Skeletal muscle satellite cell (primary cell): ENCODE measurements at regions not wholly inside any gene's neighbourhood (a gene's known extent, or its start where the extent isn't known, plus 50 kb on each side); places are given as distances from the start of the nearest gene placed in this dataset.

Experiments used
- H3K27me3 ChIP-seq: 2 replicates; pipeline ENCODE4 v1.7.0; 2013; ENCODE audit warnings: low read length; ENCODE audit not compliant: control insufficient read depth, insufficient read depth
- H3K36me3 ChIP-seq: 2 replicates; pipeline ENCODE4 v1.7.0; 2013; ENCODE audit warnings: mild to moderate bottlenecking, control low read depth, low read length; ENCODE audit not compliant: insufficient read depth
- H3K4me1 ChIP-seq: 2 replicates; pipeline ENCODE4 v1.7.0; 2013; ENCODE audit warnings: low read length; ENCODE audit not compliant: control insufficient read depth, insufficient read depth
- H3K4me2 ChIP-seq: 2 replicates; pipeline ENCODE4 v1.7.0; 2013; ENCODE audit warnings: mild to moderate bottlenecking, low read length
- H3K4me3 ChIP-seq: 2 replicates; pipeline ENCODE4 v1.7.0; 2013; ENCODE audit warnings: low read length
- H3K9ac ChIP-seq: 2 replicates; pipeline ENCODE4 v1.7.0; 2013; ENCODE audit warnings: mild to moderate bottlenecking, low read depth, low read length, moderate library complexity
- H3K9me3 ChIP-seq: replicated peaks from 2 replicates; pipeline ENCODE4 v1.7.0; 2013; ENCODE audit warnings: mild to moderate bottlenecking, control low read depth, low read length

- Histone ChIP-seq H3K4me3 (no peak overlapping the region), H3K36me3 (no peaks in the 10 kb centered on the region), H3K4me1 (peaks cover 5% of the 10 kb centered on the region), H3K4me2 (no peak overlapping the region), H3K9me3 (no peaks in the 10 kb centered on the region), H3K9ac (no peak overlapping the region), H3K27me3 (no peaks in the 10 kb centered on the region)
Measured at GRCh38 chr1:103247517-103247916, 139.2 kb upstream of the COL11A1 start.

- Histone ChIP-seq H3K36me3 (no peaks in the 10 kb centered on the region), H3K4me3 (no peak overlapping the region), H3K9ac (no peak overlapping the region), H3K9me3 (no peaks in the 10 kb centered on the region), H3K4me2 (no peak overlapping the region), H3K4me1 (no peaks in the 10 kb centered on the region), H3K27me3 (no peaks in the 10 kb centered on the region)
Measured at GRCh38 chr1:103243481-103243880, 135.2 kb upstream of the COL11A1 start.

- H3K4me3 ChIP-seq: no peak overlapping the region
- no peak overlapping the region for H3K4me2 ChIP-seq
- H3K36me3 ChIP-seq: no peaks in the 10 kb centered on the region
- no peaks in the 10 kb centered on the region for H3K27me3 ChIP-seq
- H3K4me1 ChIP-seq: no peaks in the 10 kb centered on the region
- no peaks in the 10 kb centered on the region for H3K9me3 ChIP-seq
- no peak overlapping the region for H3K9ac ChIP-seq
Measured at GRCh38 chr1:103239034-103239433, 130.7 kb upstream of the COL11A1 start.

GRCh38 chr1:103230061-103230460 is 121.7 kb upstream of the COL11A1 start:
- Histone ChIP-seq H3K4me3 (no peak overlapping the region), H3K9ac (no peak overlapping the region), H3K4me1 (no peaks in the 10 kb centered on the region), H3K27me3 (no peaks in the 10 kb centered on the region), H3K4me2 (no peak overlapping the region), H3K36me3 (no peaks in the 10 kb centered on the region), H3K9me3 (no peaks in the 10 kb centered on the region)

- no peak overlapping the region for H3K4me3 ChIP-seq
- no peaks in the 10 kb centered on the region for H3K9me3 ChIP-seq
- H3K36me3 ChIP-seq: no peaks in the 10 kb centered on the region
- H3K27me3 ChIP-seq: no peaks in the 10 kb centered on the region
- H3K9ac ChIP-seq: no peak overlapping the region
- H3K4me1 ChIP-seq: peaks cover 8% of the 10 kb centered on the region
- H3K4me2 ChIP-seq: no peak overlapping the region
Measured at GRCh38 chr1:103220631-103221041, 112.3 kb upstream of the COL11A1 start.

- no peaks in the 10 kb centered on the region for H3K9me3 ChIP-seq
Measured at GRCh38 chr1:103218821-103219220, 110.5 kb upstream of the COL11A1 start.

GRCh38 chr1:103218369-103218768 is 110.0 kb upstream of the COL11A1 start:
- Histone ChIP-seq H3K27me3 (no peaks in the 10 kb centered on the region), H3K9ac (no peak overlapping the region), H3K9me3 (no peaks in the 10 kb centered on the region), H3K4me3 (no peak overlapping the region), H3K36me3 (no peaks in the 10 kb centered on the region), H3K4me2 (no peak overlapping the region), H3K4me1 (peaks cover 8% of the 10 kb centered on the region)

More at GRCh38 chr1:103218821-103219220, 110.5 kb upstream of the COL11A1 start:
- Histone ChIP-seq H3K27me3 (no peaks in the 10 kb centered on the region), H3K4me3 (no peak overlapping the region), H3K36me3 (no peaks in the 10 kb centered on the region), H3K4me1 (peaks cover 8% of the 10 kb centered on the region), H3K9ac (no peak overlapping the region), H3K4me2 (no peak overlapping the region)

- Histone ChIP-seq H3K27me3 (no peaks in the 10 kb centered on the region), H3K9ac (no peak overlapping the region), H3K36me3 (no peaks in the 10 kb centered on the region), H3K4me1 (no peaks in the 10 kb centered on the region), H3K4me2 (no peak overlapping the region), H3K4me3 (no peak overlapping the region), H3K9me3 (no peaks in the 10 kb centered on the region)
Measured at GRCh38 chr1:103211073-103211472, 102.8 kb upstream of the COL11A1 start.

GRCh38 chr1:103208844-103209243 is 100.5 kb upstream of the COL11A1 start:
- Histone ChIP-seq H3K9ac (no peak overlapping the region), H3K4me3 (no peak overlapping the region), H3K4me1 (no peaks in the 10 kb centered on the region), H3K4me2 (no peak overlapping the region), H3K36me3 (no peaks in the 10 kb centered on the region), H3K27me3 (no peaks in the 10 kb centered on the region), H3K9me3 (no peaks in the 10 kb centered on the region)

GRCh38 chr1:103199001-103199400 is 90.7 kb upstream of the COL11A1 start:
- no peak overlapping the region for H3K4me3 ChIP-seq
- no peaks in the 10 kb centered on the region for H3K9me3 ChIP-seq
- H3K27me3 ChIP-seq: no peaks in the 10 kb centered on the region
- H3K9ac ChIP-seq: no peak overlapping the region
- no peaks in the 10 kb centered on the region for H3K36me3 ChIP-seq
- H3K4me1 ChIP-seq: peaks cover 4% of the 10 kb centered on the region
- no peak overlapping the region for H3K4me2 ChIP-seq

- Histone ChIP-seq H3K27me3 (no peaks in the 10 kb centered on the region), H3K9ac (no peak overlapping the region), H3K36me3 (no peaks in the 10 kb centered on the region)
Measured at GRCh38 chr1:103198076-103198475, 89.8 kb upstream of the COL11A1 start.

GRCh38 chr1:103197216-103197615 is 88.9 kb upstream of the COL11A1 start:
- Histone ChIP-seq H3K27me3 (no peaks in the 10 kb centered on the region), H3K9me3 (no peaks in the 10 kb centered on the region), H3K4me2 (no peak overlapping the region)

More at GRCh38 chr1:103198076-103198475, 89.8 kb upstream of the COL11A1 start:
- Histone ChIP-seq H3K4me1 (peaks cover 5% of the 10 kb centered on the region), H3K4me2 (no peak overlapping the region), H3K4me3 (no peak overlapping the region), H3K9me3 (no peaks in the 10 kb centered on the region)

More at GRCh38 chr1:103197216-103197615, 88.9 kb upstream of the COL11A1 start:
- H3K36me3 ChIP-seq: no peaks in the 10 kb centered on the region
- H3K4me3 ChIP-seq: no peak overlapping the region
- no peak overlapping the region for H3K9ac ChIP-seq
- H3K4me1 ChIP-seq: peaks cover 5% of the 10 kb centered on the region
